Upper lobe of left lung (tissue), 4 donors: ENCODE measurements at regions not wholly inside any gene's neighbourhood (a gene's known extent, or its start where the extent isn't known, plus 50 kb on each side); places are given as distances from the start of the nearest gene placed in this dataset.

Experiments used
- EP300 ChIP-seq, 4 donors: sonication (generic); formaldehyde crosslinking; IDR thresholded peaks; one replicate each; pipeline ENCODE4 v1.5.1; 2017; ENCODE audit warnings: antibody characterized with exemption in 4 of 4, control low read depth in 2 of 4
- POLR2A ChIP-seq, 4 donors: fragments of 450-650 bp; IDR thresholded peaks; one replicate each; pipeline ENCODE4 v1.5.1; 2016 to 2017; ENCODE audit warnings: antibody characterized with exemption in 4 of 4, mild to moderate bottlenecking in 2 of 4
- TF ChIP-seq, protein P1 (sequence below), 6 experiments: fragments of 450-650 bp in 4 of 6; fragments of 200-600 bp in 2 of 6; sonication (generic) in 2 of 6; IDR thresholded peaks; one replicate each; pipeline ENCODE4 v1.5.1; 2016 to 2019; ENCODE audit warnings: antibody characterized with exemption in 6 of 6

DNA sequence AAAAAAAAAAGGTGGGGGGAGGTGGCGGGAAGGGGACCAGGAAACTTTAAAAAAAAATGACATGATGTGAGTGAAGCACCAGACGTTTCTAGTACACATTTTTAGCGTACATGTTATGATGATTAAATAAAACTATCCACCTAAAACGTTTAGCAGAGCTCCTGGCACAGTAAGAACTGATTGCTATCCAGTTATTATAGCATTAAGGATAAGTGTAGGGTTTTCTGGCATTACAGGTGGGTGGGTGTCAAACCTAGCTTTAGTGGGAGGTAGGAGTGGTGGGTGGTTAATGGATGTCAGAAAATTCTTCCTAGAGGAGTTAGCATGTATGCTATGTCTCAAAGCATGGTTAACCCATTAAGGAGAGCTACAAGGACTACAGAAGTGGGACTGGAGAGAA lies 2329.5 kb downstream of the MAT2B start:
- TF ChIP-seq, protein P1, sequence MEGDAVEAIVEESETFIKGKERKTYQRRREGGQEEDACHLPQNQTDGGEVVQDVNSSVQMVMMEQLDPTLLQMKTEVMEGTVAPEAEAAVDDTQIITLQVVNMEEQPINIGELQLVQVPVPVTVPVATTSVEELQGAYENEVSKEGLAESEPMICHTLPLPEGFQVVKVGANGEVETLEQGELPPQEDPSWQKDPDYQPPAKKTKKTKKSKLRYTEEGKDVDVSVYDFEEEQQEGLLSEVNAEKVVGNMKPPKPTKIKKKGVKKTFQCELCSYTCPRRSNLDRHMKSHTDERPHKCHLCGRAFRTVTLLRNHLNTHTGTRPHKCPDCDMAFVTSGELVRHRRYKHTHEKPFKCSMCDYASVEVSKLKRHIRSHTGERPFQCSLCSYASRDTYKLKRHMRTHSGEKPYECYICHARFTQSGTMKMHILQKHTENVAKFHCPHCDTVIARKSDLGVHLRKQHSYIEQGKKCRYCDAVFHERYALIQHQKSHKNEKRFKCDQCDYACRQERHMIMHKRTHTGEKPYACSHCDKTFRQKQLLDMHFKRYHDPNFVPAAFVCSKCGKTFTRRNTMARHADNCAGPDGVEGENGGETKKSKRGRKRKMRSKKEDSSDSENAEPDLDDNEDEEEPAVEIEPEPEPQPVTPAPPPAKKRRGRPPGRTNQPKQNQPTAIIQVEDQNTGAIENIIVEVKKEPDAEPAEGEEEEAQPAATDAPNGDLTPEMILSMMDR (IDR thresholded peaks at IDR 0.05): no peak
- TF ChIP-seq POLR2A (IDR thresholded peaks at IDR 0.05) (no peak), EP300 (IDR thresholded peaks at IDR 0.05) (no peak)
